Astrocyte of the hippocampus (primary cell): ENCODE measurements at regions not wholly inside any gene's neighbourhood (a gene's known extent, or its start where the extent isn't known, plus 50 kb on each side); places are given as distances from the start of the nearest gene placed in this dataset.

Experiments used
- DNase-seq: peaks from one replicate; pipeline ENCODE4 v3.0.0; 2011; ENCODE audit warnings: low read depth, low spot score

GRCh38 chr14:101118746-101119591 lies 215.4 kb upstream of the RTL1 start:
- DNase-seq = no peak

DNA sequence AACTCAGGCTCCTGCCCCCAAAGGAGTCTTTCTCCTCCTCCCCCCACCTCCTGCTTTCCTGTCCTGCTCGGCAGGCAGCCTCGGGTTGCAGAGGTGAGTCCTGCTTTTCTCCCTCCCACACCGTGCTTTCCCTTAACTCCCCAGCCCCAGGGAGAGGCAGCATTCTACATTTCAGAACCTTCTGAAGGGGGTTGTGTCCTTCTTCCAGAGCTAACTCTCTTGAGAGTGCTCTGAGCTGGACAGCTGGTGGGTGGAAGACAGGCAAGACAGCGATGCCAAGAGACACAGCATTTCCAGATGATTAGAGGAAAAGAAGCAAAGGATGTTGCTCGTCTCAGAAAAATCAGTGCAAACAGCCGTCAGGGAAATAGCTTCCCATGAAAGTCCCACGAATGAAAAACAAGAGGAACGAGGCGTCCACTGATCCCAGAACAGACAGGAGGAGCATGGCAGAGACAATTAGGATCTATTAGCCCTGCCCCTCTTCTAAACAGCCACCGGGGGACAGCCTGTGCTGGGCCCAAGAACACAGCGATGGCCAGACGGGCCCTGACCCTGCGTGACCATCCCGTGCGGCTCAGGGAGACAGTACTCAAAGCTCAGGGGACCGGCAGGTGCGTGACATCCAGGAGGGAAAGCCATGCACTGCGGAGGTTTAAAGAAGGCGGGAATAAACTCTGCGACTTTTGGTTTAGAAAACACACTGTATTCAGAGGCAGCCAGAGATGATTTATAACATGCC lies 216.5 kb upstream of the RTL1 start:
- DNase-seq = no peak

DNA sequence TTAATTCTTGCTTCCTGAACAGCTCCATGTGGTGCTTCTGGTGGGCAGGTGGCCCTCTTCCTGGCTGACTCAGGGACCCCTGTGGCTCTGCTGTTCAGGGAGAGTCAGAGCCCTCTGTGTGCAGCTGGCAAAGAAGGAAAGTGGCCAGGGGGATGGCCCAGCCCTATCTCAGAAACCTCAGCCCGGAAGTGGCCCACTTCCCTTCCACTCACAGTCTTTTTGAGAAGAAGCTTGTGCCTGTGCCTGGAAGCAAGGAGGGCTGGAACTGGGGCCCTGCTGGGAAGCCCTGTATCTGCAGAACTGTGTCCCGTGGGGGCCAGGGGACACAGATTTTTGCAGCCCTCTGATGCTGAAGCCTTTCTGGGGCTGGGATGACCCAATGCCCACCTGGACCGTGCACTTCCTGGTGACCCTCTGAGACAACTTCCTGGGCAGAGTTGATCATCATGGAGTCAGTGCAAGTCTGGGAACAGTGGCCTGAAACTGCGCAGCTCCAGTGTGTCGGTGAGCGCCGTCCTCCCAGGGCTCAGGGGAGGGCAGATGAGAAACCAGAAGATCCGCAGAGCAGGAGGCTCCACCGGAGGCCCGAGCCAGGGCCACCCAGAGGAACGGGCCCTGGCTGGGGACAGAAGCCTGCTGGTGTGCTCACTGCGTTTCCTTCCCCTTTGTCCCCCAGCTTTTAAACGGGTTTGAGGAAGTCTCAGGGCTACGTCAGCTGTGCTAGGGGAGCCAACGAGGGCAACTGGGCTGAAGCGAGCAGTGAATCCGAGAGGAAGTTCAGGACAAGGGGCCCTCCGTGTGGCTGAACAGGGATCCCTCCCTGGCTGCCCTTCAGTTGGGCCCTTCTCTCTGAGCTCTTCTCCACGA lies 217.4 kb upstream of the RTL1 start:
- no peak for DNase-seq

- no peak for DNase-seq
These were observed 218.1 kb upstream of the RTL1 start for GRCh38 chr14:101121508-101122139.

GRCh38 chr14:101122237-101123141 lies 219.0 kb upstream of the RTL1 start:
- no peak for DNase-seq

GRCh38 chr14:101123618-101124510 lies 220.3 kb upstream of the RTL1 start:
- DNase-seq = no peak

DNA sequence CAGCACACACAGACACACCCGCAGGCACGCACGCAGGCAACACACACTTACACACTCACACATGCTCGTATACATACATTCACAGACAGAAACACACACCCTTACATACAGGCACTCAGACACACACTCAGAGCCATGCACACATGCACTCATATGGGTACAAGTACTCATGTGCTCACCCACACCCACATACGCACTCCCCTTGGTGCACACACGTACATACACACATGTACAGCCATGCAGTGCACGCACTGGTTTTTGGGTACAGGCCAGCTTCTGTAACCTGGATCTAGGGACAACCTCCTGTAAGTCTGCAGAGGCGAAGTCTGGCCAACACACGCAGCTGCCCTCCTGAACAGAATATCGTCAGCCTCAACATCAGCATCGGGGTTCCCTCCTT lies 221.3 kb upstream of the RTL1 start:
- DNase-seq = no peak

GRCh38 chr14:101125313-101125712 lies 221.8 kb upstream of the RTL1 start:
- DNase-seq = no peak

DNA sequence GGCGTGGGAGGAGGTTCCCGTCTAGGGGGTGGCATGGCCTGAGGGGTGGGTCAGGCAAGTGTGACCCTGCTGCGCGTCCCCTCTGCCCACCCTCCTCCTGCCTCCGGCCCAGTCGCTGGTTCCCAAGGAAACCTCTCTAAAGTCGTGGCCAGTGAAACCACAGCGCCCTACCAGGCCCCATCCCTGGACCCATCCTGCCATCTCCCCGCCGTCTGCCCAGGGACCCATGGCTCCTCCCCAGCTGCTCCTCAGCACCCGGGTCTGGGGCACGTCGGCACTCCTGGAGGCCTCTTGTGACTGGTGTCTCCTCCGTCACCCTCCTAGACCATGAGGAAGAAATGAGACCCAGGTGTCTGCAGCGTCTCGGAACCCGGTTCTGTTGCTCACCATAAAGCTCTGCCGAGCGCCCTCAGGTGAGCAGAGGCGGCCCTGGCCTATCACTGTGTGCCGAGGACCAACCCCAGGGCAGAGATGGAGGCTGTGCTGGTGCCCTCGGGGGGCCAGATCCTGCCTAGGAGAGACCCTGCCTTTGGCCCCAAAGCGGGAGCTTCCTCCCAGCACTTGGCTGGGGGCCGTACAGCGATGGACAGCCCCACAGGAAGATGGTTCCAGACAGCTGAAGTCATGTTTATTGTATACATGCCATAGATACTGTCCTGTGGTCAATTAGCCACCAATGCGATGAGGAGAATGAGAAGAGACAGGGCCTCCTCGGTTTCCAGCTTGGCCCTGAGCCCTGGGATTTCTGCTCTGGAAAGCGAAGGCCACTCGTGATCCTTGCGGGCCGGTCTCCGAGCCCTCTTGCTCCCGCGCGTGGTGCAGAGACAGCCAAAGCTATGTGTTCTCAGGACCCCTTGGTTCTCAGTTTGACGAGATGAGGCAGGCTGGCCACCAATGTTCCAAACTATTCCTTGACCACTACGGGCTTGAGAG lies 222.5 kb upstream of the RTL1 start:
- DNase-seq = no peak

DNA sequence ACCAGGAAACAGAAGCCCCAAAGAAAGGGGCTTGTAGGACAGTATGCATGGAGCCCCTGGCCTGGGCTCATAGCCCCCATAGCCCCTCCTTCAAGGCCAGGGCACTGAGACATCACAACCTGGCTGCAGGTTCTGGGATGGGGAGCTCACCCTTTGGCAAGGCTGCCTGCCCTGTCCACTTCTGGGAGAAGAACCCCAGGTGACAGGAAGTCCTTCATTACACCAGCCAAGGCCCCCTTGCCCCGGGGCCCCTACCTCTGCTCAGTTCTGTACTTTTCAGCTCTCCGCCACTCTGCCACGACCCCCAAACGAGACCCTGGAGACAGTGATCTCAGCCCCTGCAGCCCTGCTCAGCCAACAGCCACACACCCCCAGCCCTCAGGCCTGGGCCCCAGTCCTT lies 223.2 kb upstream of the RTL1 start:
- DNase-seq = no peak

- DNase-seq = no peak
These were observed 223.7 kb upstream of the RTL1 start for GRCh38 chr14:101127224-101127623.

DNA sequence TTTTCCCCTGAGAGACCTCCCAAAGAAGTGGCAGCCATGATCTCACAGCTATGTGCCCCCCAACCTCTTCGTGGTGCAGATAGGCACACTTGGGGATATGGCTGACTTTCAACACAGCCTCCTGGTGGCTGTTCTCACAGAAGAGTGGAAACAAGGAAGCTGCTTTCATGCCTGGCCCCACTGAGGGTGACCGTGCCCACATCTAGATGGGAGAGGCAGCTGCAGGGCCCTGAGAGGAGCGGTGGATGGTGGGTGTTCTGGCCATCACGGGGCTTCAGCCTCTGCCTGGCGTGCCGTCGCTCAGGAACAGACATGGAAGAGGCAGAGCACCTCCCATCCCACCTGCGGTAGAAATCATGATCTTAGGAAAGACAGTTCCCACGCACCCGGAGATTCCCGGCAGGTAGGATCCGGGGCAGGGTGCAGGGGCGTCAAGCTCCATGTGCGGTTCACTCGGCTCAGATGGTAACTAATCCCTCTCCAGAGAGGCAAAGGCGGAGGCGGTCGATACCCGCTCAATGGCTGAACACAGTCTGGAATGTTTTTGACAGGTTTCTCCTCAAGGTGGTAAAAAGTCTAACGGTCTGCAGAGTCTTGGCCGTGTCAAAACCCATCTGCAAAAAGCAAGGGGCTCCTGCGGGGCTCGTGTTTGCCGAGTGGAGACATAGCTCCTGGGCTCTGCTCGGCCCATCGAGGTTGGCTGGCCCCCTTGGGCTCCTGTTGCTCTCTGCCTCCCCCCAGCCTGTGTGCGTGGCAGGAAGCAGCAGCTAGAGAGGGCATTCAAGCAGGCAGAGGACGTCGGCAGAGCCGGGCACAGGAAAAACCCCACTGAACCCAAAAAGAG lies 225.2 kb upstream of the RTL1 start:
- DNase-seq = no peak

DNA sequence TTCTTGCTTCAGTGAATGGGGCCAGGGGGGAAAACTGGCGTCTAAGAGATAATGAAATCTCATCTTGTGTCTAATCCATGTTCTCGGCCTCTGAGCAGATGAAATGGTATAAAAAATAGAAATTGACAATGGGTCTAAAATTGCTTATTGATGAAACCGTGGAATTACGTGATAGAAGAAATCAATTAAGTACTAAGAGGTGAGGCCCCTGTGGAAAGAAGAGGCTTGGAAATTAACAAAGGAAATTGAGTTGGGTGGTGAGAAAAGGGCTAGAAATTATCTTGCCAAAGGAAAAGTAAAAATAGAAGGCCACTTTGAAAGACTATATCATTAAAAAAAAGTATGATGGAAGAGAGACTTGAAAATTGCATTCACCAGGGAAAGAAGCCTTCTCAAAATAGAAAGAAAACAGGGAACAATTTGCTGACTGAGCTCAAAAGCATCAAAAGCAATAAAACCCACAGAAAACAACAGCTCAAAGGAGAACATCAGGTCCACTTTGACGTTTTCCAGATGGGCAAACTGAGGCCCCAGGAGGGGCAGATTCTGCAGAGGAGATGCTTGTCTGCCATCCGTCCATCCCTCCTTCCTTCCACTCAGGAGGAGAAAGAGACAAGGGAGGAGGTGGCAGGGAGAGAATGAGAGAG lies 226.1 kb upstream of the RTL1 start:
- no peak for DNase-seq

DNA sequence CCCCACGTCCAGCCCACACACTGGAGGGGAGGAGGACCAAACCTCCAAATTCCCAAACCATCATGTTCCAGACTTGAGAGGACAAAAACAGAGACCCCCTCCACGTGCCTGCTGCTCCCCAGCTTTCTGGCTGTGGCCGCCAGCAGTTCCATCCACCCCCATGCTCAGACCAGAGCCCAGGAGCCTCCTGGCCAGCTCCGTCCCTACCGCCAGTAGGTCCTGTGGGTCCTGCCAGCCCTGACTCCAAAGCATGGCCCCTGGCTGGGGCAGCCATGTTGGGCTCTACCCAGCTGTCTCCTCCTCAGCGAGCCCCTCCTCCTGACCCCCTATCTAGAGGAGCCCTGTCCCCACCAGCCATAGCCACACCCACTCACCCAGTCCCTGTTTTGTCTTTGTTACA lies 227.3 kb upstream of the RTL1 start:
- DNase-seq = no peak

DNA sequence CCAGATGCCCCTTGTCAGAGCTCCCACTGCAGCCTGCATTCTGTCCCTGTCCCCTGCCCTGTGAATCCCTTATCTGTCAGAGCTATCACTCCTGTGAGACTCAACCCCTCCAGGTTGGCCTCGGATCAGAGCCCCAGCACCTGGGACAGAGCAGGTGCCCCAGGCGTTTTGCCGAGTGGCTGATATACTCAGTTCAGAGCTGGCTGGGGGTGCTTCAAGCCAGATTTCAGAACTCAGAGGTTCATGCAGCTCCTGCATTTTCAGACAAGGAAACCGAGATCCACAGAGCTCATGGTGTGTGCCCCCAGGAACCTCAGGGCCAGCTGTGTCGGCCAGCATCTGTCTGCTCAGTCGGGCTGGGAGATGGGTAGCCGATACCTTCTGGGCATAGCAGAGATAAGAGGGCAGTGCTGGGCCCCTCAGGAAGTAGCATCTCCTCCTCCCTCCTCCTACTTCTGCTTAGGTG lies 228.0 kb upstream of the RTL1 start:
- DNase-seq = no peak

GRCh38 chr14:101132051-101132571 lies 228.6 kb upstream of the RTL1 start:
- DNase-seq = no peak

GRCh38 chr14:101132588-101132987 lies 229.1 kb upstream of the RTL1 start:
- no peak for DNase-seq
